ENCODE measurements at regions not wholly inside any gene's neighbourhood (a gene's known extent, or its start where the extent isn't known, plus 50 kb on each side); places are given as distances from the start of the nearest gene placed in this dataset.

DNA sequence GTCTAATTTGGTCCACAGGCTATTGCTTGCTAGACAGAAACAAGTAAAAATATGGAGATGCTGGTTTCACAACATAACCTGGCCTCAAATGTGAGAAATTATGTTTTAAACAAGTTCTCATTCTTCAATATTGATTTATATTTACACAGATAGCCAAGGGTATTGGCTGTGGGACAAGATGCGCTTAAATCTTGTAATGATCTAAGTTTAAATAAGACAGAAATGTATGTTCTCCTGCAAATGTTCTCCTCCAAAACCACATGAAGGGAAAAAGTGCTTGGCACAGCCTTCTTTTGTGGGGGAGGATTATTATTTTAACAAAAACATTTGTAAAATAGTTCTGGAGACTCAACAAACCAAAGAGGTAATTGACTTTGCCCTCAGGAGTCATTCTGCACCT lies 356.0 kb downstream of the DMAC1 start:
- TF ChIP-seq HOXD13 (CRISPR knock-in tag; IDR thresholded peaks at IDR 0.05; ENCODE audit: borderline replicate concordance), result no peak
- TF ChIP-seq, protein P1, sequence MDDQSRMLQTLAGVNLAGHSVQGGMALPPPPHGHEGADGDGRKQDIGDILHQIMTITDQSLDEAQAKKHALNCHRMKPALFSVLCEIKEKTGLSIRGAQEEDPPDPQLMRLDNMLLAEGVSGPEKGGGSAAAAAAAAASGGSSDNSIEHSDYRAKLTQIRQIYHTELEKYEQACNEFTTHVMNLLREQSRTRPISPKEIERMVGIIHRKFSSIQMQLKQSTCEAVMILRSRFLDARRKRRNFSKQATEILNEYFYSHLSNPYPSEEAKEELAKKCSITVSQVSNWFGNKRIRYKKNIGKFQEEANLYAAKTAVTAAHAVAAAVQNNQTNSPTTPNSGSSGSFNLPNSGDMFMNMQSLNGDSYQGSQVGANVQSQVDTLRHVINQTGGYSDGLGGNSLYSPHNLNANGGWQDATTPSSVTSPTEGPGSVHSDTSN (CRISPR knock-in tag; IDR thresholded peaks at IDR 0.05), result no peak
- TF ChIP-seq, protein P2, sequence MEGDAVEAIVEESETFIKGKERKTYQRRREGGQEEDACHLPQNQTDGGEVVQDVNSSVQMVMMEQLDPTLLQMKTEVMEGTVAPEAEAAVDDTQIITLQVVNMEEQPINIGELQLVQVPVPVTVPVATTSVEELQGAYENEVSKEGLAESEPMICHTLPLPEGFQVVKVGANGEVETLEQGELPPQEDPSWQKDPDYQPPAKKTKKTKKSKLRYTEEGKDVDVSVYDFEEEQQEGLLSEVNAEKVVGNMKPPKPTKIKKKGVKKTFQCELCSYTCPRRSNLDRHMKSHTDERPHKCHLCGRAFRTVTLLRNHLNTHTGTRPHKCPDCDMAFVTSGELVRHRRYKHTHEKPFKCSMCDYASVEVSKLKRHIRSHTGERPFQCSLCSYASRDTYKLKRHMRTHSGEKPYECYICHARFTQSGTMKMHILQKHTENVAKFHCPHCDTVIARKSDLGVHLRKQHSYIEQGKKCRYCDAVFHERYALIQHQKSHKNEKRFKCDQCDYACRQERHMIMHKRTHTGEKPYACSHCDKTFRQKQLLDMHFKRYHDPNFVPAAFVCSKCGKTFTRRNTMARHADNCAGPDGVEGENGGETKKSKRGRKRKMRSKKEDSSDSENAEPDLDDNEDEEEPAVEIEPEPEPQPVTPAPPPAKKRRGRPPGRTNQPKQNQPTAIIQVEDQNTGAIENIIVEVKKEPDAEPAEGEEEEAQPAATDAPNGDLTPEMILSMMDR (tag by site-specific recombination; IDR thresholded peaks at IDR 0.05), result no peak
- no peak for TF ChIP-seq PRDM1 (tag by site-specific recombination; IDR thresholded peaks at IDR 0.05)

Measured in HEK293 (cell line).